ENCODE measurements at regions not wholly inside any gene's neighbourhood (a gene's known extent, or its start where the extent isn't known, plus 50 kb on each side); places are given as distances from the start of the nearest gene placed in this dataset.

GRCh38 chr1:185473186-185473585, 156.1 kb upstream of the IVNS1ABP start:
- Histone ChIP-seq H3K27ac (ENCODE audit: insufficient read length, low read depth, low read length) (no peak overlapping the region), H3K18ac (ENCODE audit: insufficient read length, low read depth, low read length) (no peak overlapping the region), H4K20me1 (ENCODE audit: control insufficient read depth, insufficient read depth, insufficient read length) (no peaks in the 10 kb centered on the region), H3K27me3 (ENCODE audit: insufficient read depth, low read length) (no peaks in the 10 kb centered on the region), H3K79me2 (ENCODE audit: insufficient read depth, low read length) (no peaks in the 10 kb centered on the region), H4K5ac (ENCODE audit: insufficient read length, low read depth, low read length) (no peak overlapping the region), H2AFZ (ENCODE audit: low read length) (no peak overlapping the region), H3K23ac (ENCODE audit: insufficient read length, low read depth, low read length) (no peak overlapping the region), H2BK20ac (ENCODE audit: low read depth, low read length, poor library complexity, severe bottlenecking) (no peak overlapping the region), H2BK120ac (ENCODE audit: low read depth, low read length, poor library complexity, severe bottlenecking) (no peak overlapping the region), H3K23me2 (ENCODE audit: insufficient read length, low read depth, low read length, poor library complexity, severe bottlenecking) (no peaks in the 10 kb centered on the region), H2AK5ac (ENCODE audit: insufficient read length, low read length) (no peak overlapping the region), H3K56ac (ENCODE audit: insufficient read length, low read depth, low read length) (no peak overlapping the region), H2BK15ac (ENCODE audit: low read depth, low read length) (no peak overlapping the region), H3K9me3 (ENCODE audit: control insufficient read depth, low read depth, low read length) (no peaks in the 10 kb centered on the region), H3K79me1 (ENCODE audit: insufficient read depth, low read depth, low read length, poor library complexity, severe bottlenecking) (no peaks in the 10 kb centered on the region), H4K8ac (replicated peaks; ENCODE audit: insufficient read length, low read depth, low read length) (no peak overlapping the region), H3T11ph (ENCODE audit: low read length) (no peak overlapping the region), H3K4ac (ENCODE audit: low read depth, low read length) (no peak overlapping the region), H4K91ac (ENCODE audit: insufficient read length, low read depth, low read length) (no peak overlapping the region), H3K9ac (ENCODE audit: extremely low read depth, insufficient read length, low read length) (no peak overlapping the region), H3K4me1 (ENCODE audit: insufficient read depth, low read length) (no peaks in the 10 kb centered on the region), H3K14ac (ENCODE audit: insufficient read depth, low read length) (no peak overlapping the region), H2BK5ac (ENCODE audit: insufficient read length, low read length) (no peak overlapping the region), H2BK12ac (ENCODE audit: insufficient read length, low read depth, low read length) (no peak overlapping the region), H3K4me2 (ENCODE audit: insufficient read depth, insufficient read length, low read length) (no peak overlapping the region)
- WGBS (ENCODE audit: extremely low coverage, insufficient read length, low lambda C conversion rate) = no CpG with 5 or more reads among the region's 6 CpGs
- DNase-seq = no peak
- Mint-ChIP-seq H3K27me3 (ENCODE audit: low read depth) (no peaks in the 10 kb centered on the region), H3K4me1 (peaks cover 4 to 5% of the 10 kb centered on the region in 2 experiments; a peak in 2 of 4 replicates), H3K4me3 (no peak overlapping the region), H3K27ac (0 out of 7 replicates have a peak overlapping the region, but pooled peaks of 1 of the 3 experiments have one; percentile 50), H3K36me3 (ENCODE audit: insufficient read depth in 1 of 3, low read depth in 3 of 3) (no peaks in the 10 kb centered on the region), H3K9me3 (no peaks in the 10 kb centered on the region)
- no peak for TF ChIP-seq CTCF (conservative IDR thresholded peaks at IDR 0.05)

All from H9 (cell line).